SK-N-SH treated with all-trans-retinoic acid at 6 μM for 48 hours (cell line): ENCODE measurements at regions not wholly inside any gene's neighbourhood (a gene's known extent, or its start where the extent isn't known, plus 50 kb on each side); places are given as distances from the start of the nearest gene placed in this dataset.

ENCODE experiments used
- ATAC-seq: fragments of 200-7000 bp; cut with Tn5 transposase; 3 replicates; pipeline ENCODE4 v1.9.1; 2020; ENCODE audit warnings: mild to moderate bottlenecking, moderate library complexity
- ARNTL ChIP-seq: fragments of 450-650 bp; formaldehyde crosslinking; IDR thresholded peaks from 2 replicates; pipeline ENCODE4 v1.5.0; 2020; ENCODE audit warnings: low read depth, mild to moderate bottlenecking, moderate library complexity, borderline replicate concordance
- BACH2 ChIP-seq: fragments of 250-450 bp; sonication (Bioruptor Pico); IDR thresholded peaks from 2 replicates; pipeline ENCODE4 v1.9.0; 2021; ENCODE audit warnings: mild to moderate bottlenecking, borderline replicate concordance
- CSDC2 ChIP-seq: fragments of 250-450 bp; sonication (Bioruptor Pico); IDR thresholded peaks from 2 replicates; pipeline ENCODE4 v1.5.0; 2020; ENCODE audit warnings: mild to moderate bottlenecking, moderate library complexity
- ESRRG ChIP-seq: fragments of 250-450 bp; sonication (Bioruptor Pico); IDR thresholded peaks from 2 replicates; pipeline ENCODE4 v1.6.1; 2021; ENCODE audit warnings: mild to moderate bottlenecking
- GLIS3 ChIP-seq: fragments of 250-450 bp; sonication (Bioruptor Pico); IDR thresholded peaks from 2 replicates; pipeline ENCODE4 v1.5.0; 2020; ENCODE audit warnings: mild to moderate bottlenecking, moderate library complexity
- ISL1 ChIP-seq: fragments of 250-450 bp; sonication (Bioruptor Pico); IDR thresholded peaks from 2 replicates; pipeline ENCODE4 v2.1.2; 2022; ENCODE audit warnings: mild to moderate bottlenecking, moderate library complexity
- OSR1 ChIP-seq: fragments of 250-450 bp; sonication (Bioruptor Pico); IDR thresholded peaks from 2 replicates; pipeline ENCODE4 v1.8.0; 2022; ENCODE audit warnings: moderate library complexity, mild to moderate bottlenecking, inconsistent platforms
- PPARA ChIP-seq: fragments of 250-450 bp; sonication (Bioruptor Pico); IDR thresholded peaks from 2 replicates; pipeline ENCODE4 v1.5.0; 2020; ENCODE audit warnings: mild to moderate bottlenecking, borderline replicate concordance
- RARB ChIP-seq: fragments of 250-450 bp; sonication (Bioruptor Pico); IDR thresholded peaks from 2 replicates; pipeline ENCODE4 v1.8.0; 2021; ENCODE audit warnings: mild to moderate bottlenecking, moderate library complexity
- SNAI2 ChIP-seq: fragments of 250-450 bp; sonication (Bioruptor Pico); IDR thresholded peaks from 2 replicates; pipeline ENCODE4 v1.5.0; 2020; ENCODE audit warnings: mild to moderate bottlenecking, moderate library complexity
- TCF4 ChIP-seq: fragments of 250-450 bp; sonication (Bioruptor Pico); IDR thresholded peaks from 2 replicates; pipeline ENCODE4 v1.8.0; 2021; ENCODE audit warnings: mild to moderate bottlenecking, moderate library complexity, borderline replicate concordance
- TOX ChIP-seq: fragments of 250-450 bp; sonication (Bioruptor Pico); IDR thresholded peaks from 2 replicates; pipeline ENCODE4 v1.8.0; 2021; ENCODE audit warnings: mild to moderate bottlenecking, moderate library complexity, borderline replicate concordance
- ZC3H10 ChIP-seq: fragments of 250-450 bp; sonication (Bioruptor Pico); IDR thresholded peaks from 2 replicates; pipeline ENCODE4 v1.5.1; 2021; ENCODE audit warnings: mild to moderate bottlenecking, moderate library complexity
- ZFP3 ChIP-seq: fragments of 250-450 bp; sonication (Bioruptor Pico); IDR thresholded peaks from 2 replicates; pipeline ENCODE4 v1.5.0; 2020; ENCODE audit warnings: mild to moderate bottlenecking, moderate library complexity
- ZFP30 ChIP-seq: fragments of 450-650 bp; formaldehyde crosslinking; IDR thresholded peaks from 2 replicates; pipeline ENCODE4 v1.5.0; 2022; ENCODE audit warnings: mild to moderate bottlenecking, moderate library complexity
- ZNF565 ChIP-seq: fragments of 450-650 bp; formaldehyde crosslinking; conservative IDR thresholded peaks from 2 replicates; pipeline ENCODE4 v1.5.0; 2020; ENCODE audit warnings: low read depth, mild to moderate bottlenecking, moderate library complexity
- ZNF70 ChIP-seq: fragments of 450-650 bp; formaldehyde crosslinking; IDR thresholded peaks from 2 replicates; pipeline ENCODE4 v1.5.0; 2020; ENCODE audit warnings: mild to moderate bottlenecking, moderate library complexity
- ZNF8 ChIP-seq: fragments of 450-650 bp; formaldehyde crosslinking; IDR thresholded peaks from 2 replicates; pipeline ENCODE4 v1.5.0; 2020; ENCODE audit warnings: mild to moderate bottlenecking, moderate library complexity
- TF ChIP-seq, protein P1 (sequence below): fragments of 250-450 bp; sonication (Bioruptor Pico); IDR thresholded peaks from 2 replicates; pipeline ENCODE4 v1.5.1; 2020; ENCODE audit warnings: low read depth, mild to moderate bottlenecking, moderate library complexity
- TF ChIP-seq, protein P2 (sequence below): fragments of 250-450 bp; sonication (Bioruptor Pico); IDR thresholded peaks from 2 replicates; pipeline ENCODE4 v1.5.0; 2020; ENCODE audit warnings: mild to moderate bottlenecking, moderate library complexity
- TF ChIP-seq, protein P3 (sequence below): fragments of 250-450 bp; sonication (Bioruptor Pico); IDR thresholded peaks from 2 replicates; pipeline ENCODE4 v1.8.0; 2020; ENCODE audit warnings: mild to moderate bottlenecking, moderate library complexity, borderline replicate concordance
- TF ChIP-seq, protein P4 (sequence below): fragments of 250-450 bp; sonication (Bioruptor Pico); IDR thresholded peaks from 2 replicates; pipeline ENCODE4 v1.5.1; 2021; ENCODE audit warnings: mild to moderate bottlenecking, moderate library complexity

DNA sequence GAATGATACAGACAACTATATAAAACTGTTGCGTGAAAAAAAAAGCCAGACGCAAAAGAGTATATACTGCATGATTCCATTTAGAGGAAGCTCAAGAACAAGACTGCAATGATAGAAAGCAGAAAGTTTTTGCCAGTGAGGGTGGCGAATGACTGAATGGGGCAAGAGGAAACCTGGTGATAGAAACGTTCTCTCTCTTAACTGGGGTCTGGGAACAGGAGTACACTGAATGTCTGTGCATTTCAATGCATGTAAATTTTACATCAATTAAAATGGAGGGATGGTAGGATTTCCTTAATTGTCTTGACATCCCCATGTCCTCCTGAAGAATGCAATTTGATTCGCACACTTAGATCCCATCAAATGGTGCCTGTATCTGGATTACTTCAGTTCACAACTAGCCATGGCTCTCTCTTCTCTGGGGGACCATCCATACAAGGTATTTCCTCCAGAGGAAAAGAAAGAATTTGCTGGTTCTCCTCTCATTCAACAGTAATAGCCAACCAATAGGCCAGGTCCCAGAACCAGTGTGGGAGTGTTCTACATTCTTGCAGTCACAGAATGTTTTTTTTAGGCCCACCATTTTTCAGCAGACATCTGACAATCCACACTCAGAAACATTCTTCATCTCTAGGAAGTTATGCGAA lies 221.0 kb upstream of the KLF14 start:
- TF ChIP-seq ZFP30, result no peak
- no peak for TF ChIP-seq GLIS3 (CRISPR knock-in tag)
- TF ChIP-seq ZNF565 (CRISPR knock-in tag), result no peak
- TF ChIP-seq CSDC2 (CRISPR knock-in tag), result no peak
- TF ChIP-seq, protein P1, sequence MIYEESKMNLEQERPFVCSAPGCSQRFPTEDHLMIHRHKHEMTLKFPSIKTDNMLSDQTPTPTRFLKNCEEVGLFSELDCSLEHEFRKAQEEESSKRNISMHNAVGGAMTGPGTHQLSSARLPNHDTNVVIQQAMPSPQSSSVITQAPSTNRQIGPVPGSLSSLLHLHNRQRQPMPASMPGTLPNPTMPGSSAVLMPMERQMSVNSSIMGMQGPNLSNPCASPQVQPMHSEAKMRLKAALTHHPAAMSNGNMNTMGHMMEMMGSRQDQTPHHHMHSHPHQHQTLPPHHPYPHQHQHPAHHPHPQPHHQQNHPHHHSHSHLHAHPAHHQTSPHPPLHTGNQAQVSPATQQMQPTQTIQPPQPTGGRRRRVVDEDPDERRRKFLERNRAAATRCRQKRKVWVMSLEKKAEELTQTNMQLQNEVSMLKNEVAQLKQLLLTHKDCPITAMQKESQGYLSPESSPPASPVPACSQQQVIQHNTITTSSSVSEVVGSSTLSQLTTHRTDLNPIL (CRISPR knock-in tag), result no peak
- TF ChIP-seq ZC3H10 (CRISPR knock-in tag), result no peak
- TF ChIP-seq ESRRG (CRISPR knock-in tag), result no peak
- no peak for TF ChIP-seq SNAI2 (CRISPR knock-in tag)
- no peak for TF ChIP-seq TOX (CRISPR knock-in tag)
- no peak for TF ChIP-seq TCF4 (CRISPR knock-in tag)
- TF ChIP-seq ZNF70 (CRISPR knock-in tag), result no peak
- no peak for TF ChIP-seq OSR1 (CRISPR knock-in tag)
- TF ChIP-seq, protein P2, sequence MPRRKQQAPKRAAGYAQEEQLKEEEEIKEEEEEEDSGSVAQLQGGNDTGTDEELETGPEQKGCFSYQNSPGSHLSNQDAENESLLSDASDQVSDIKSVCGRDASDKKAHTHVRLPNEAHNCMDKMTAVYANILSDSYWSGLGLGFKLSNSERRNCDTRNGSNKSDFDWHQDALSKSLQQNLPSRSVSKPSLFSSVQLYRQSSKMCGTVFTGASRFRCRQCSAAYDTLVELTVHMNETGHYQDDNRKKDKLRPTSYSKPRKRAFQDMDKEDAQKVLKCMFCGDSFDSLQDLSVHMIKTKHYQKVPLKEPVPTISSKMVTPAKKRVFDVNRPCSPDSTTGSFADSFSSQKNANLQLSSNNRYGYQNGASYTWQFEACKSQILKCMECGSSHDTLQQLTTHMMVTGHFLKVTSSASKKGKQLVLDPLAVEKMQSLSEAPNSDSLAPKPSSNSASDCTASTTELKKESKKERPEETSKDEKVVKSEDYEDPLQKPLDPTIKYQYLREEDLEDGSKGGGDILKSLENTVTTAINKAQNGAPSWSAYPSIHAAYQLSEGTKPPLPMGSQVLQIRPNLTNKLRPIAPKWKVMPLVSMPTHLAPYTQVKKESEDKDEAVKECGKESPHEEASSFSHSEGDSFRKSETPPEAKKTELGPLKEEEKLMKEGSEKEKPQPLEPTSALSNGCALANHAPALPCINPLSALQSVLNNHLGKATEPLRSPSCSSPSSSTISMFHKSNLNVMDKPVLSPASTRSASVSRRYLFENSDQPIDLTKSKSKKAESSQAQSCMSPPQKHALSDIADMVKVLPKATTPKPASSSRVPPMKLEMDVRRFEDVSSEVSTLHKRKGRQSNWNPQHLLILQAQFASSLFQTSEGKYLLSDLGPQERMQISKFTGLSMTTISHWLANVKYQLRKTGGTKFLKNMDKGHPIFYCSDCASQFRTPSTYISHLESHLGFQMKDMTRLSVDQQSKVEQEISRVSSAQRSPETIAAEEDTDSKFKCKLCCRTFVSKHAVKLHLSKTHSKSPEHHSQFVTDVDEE (CRISPR knock-in tag), result no peak
- no peak for TF ChIP-seq ARNTL (CRISPR knock-in tag)
- TF ChIP-seq BACH2, result no peak
- no peak for TF ChIP-seq RARB
- TF ChIP-seq, all 23 proteins: peak for 0
- no peak for ATAC-seq

DNA sequence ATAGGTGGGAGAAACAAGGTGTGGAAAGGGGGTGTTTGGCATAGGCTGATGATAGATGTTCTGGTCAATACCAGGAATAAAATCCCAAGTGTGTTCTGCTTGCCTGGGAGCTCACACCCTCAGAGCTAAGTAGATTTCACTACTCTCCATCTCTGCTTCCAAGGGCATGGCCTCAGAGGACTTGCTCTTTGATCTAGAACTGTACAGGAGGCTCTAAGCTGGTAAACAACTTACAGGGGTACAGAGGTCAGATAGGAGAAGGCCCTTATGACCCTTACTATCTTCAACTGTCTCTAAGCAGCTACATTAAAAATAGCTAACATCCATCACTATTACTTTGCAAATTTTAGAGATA lies 221.5 kb upstream of the KLF14 start:
- TF ChIP-seq TOX (CRISPR knock-in tag), result no peak
- TF ChIP-seq CSDC2 (CRISPR knock-in tag), result no peak
- TF ChIP-seq, protein P3, sequence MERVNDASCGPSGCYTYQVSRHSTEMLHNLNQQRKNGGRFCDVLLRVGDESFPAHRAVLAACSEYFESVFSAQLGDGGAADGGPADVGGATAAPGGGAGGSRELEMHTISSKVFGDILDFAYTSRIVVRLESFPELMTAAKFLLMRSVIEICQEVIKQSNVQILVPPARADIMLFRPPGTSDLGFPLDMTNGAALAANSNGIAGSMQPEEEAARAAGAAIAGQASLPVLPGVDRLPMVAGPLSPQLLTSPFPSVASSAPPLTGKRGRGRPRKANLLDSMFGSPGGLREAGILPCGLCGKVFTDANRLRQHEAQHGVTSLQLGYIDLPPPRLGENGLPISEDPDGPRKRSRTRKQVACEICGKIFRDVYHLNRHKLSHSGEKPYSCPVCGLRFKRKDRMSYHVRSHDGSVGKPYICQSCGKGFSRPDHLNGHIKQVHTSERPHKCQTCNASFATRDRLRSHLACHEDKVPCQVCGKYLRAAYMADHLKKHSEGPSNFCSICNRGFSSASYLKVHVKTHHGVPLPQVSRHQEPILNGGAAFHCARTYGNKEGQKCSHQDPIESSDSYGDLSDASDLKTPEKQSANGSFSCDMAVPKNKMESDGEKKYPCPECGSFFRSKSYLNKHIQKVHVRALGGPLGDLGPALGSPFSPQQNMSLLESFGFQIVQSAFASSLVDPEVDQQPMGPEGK, result no peak
- TF ChIP-seq SNAI2 (CRISPR knock-in tag), result no peak
- TF ChIP-seq, protein P4, sequence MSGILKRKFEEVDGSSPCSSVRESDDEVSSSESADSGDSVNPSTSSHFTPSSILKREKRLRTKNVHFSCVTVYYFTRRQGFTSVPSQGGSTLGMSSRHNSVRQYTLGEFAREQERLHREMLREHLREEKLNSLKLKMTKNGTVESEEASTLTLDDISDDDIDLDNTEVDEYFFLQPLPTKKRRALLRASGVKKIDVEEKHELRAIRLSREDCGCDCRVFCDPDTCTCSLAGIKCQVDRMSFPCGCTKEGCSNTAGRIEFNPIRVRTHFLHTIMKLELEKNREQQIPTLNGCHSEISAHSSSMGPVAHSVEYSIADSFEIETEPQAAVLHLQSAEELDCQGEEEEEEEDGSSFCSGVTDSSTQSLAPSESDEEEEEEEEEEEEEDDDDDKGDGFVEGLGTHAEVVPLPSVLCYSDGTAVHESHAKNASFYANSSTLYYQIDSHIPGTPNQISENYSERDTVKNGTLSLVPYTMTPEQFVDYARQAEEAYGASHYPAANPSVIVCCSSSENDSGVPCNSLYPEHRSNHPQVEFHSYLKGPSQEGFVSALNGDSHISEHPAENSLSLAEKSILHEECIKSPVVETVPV (CRISPR knock-in tag), result no peak
- TF ChIP-seq RARB, result no peak
- TF ChIP-seq PPARA (CRISPR knock-in tag), result no peak
- TF ChIP-seq, protein P2 (CRISPR knock-in tag), result no peak
- TF ChIP-seq ZNF565 (CRISPR knock-in tag), result no peak
- no peak for TF ChIP-seq GLIS3 (CRISPR knock-in tag)
- no peak for TF ChIP-seq ZFP3 (CRISPR knock-in tag)
- no peak for TF ChIP-seq ISL1 (CRISPR knock-in tag)
- TF ChIP-seq BACH2, result no peak
- TF ChIP-seq ZNF70 (CRISPR knock-in tag), result no peak
- TF ChIP-seq, protein P1 (CRISPR knock-in tag), result no peak
- TF ChIP-seq ARNTL (CRISPR knock-in tag), result no peak
- no peak for TF ChIP-seq ESRRG (CRISPR knock-in tag)
- TF ChIP-seq OSR1 (CRISPR knock-in tag), result no peak
- no peak for TF ChIP-seq ZNF8
- TF ChIP-seq ZC3H10 (CRISPR knock-in tag), result no peak

More for the DNA sequence above, 221.5 kb upstream of the KLF14 start:
- no peak for ATAC-seq
